ENCODE measurements at regions not wholly inside any gene's neighbourhood (a gene's known extent, or its start where the extent isn't known, plus 50 kb on each side); places are given as distances from the start of the nearest gene placed in this dataset.

DNA sequence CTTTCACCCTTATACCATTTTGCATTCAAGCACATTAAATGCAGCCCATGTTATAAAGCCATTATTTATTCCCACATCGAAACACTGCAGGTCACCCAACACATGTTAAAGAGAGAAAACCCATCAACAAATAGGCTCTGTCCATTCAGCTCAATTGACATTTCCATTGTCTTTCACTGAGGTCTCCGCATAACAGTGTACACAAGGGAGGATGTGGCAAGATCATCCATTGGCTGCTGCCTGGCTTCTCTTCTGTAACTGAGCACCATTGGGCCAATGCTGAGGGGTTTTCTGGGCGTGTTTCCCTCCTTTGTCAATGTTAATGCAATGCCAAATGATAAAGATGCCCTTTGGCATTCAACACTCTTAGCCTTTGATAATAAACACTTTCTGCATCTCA is 278.1 kb upstream of the SP4 start:
- peaks cover 6 to 15% of the 10 kb centered on the region in 2 donors for H3K27me3 Mint-ChIP-seq
- Histone ChIP-seq H3K9me3 (ENCODE audit: control insufficient read depth in 1 of 2, low read length in 2 of 2) (no peaks in the 10 kb centered on the region), H3K4me3 (ENCODE audit: low read length in 2 of 2) (no peak overlapping the region), H3K27me3 (ENCODE audit: insufficient read depth, low read length) (no peaks in the 10 kb centered on the region), H3K36me3 (ENCODE audit: insufficient read depth, low read length) (no peaks in the 10 kb centered on the region), H3K4me1 (ENCODE audit: insufficient read depth, low read length) (no peaks in the 10 kb centered on the region), H3K27ac (ENCODE audit: low read depth, low read length) (no peak overlapping the region)
- ChIA-PET POLR2A (ENCODE audit: partially characterized antibody) (no interaction called here), CTCF (ENCODE audit: partially characterized antibody) (no interaction called here)
- no peaks in the 10 kb centered on the region for H3K9me3 Mint-ChIP-seq
- H3K4me1 Mint-ChIP-seq: no peaks in the 10 kb centered on the region
- no peak overlapping the region for H3K4me3 Mint-ChIP-seq
- H3K27ac Mint-ChIP-seq: no peak overlapping the region
- intact Hi-C loops (cut with micrococcal nuclease): no loop called here
- no peak for DNase-seq
- H3K36me3 Mint-ChIP-seq: no peaks in the 10 kb centered on the region

GRCh38 chr7:21154614-21155013 is 273.3 kb upstream of the SP4 start:
- H3K4me1 ChIP-seq (ENCODE audit: insufficient read depth, low read length): no peaks in the 10 kb centered on the region
- H3K27me3 Mint-ChIP-seq: peaks cover 0 to 6% of the 10 kb centered on the region in 2 donors
- POLR2A ChIA-PET (ENCODE audit: partially characterized antibody): no interaction called here
- no peak overlapping the region for H3K4me3 Mint-ChIP-seq
- no peak for DNase-seq
- no peak overlapping the region for H3K27ac ChIP-seq (ENCODE audit: low read depth, low read length)
- H3K9me3 Mint-ChIP-seq: no peaks in the 10 kb centered on the region
- no peaks in the 10 kb centered on the region for H3K9me3 ChIP-seq (ENCODE audit: control insufficient read depth in 1 of 2, low read length in 2 of 2)
- H3K4me3 ChIP-seq (ENCODE audit: low read length in 2 of 2): no peak overlapping the region
- intact Hi-C loops (cut with micrococcal nuclease): no loop called here
- no peak overlapping the region for H3K27ac Mint-ChIP-seq
- CTCF ChIA-PET (ENCODE audit: partially characterized antibody): no interaction called here
- H3K4me1 Mint-ChIP-seq: no peaks in the 10 kb centered on the region
- no peaks in the 10 kb centered on the region for H3K36me3 Mint-ChIP-seq
- H3K27me3 ChIP-seq (ENCODE audit: insufficient read depth, low read length): no peaks in the 10 kb centered on the region
- no peaks in the 10 kb centered on the region for H3K36me3 ChIP-seq (ENCODE audit: insufficient read depth, low read length)

DNA sequence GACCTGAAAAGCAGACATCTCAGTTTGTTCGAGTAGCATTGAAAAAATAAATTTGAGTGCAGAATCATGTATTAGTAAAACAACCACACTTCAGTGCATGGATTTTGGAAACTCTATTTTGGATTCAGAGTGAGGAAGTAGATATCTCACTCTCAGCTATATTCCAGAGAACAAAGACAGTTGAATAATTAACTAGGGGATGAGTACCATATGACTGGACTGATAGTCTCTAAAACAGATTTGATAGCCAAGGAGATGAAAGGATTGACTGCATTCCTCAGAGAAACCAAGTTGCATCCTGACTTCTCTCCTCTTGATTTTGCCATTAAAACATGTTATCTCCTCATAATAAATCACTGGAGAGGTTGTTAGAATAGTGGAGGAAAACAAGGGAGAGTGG is 268.4 kb upstream of the SP4 start:
- DNase-seq: no peak
- intact Hi-C loops (cut with micrococcal nuclease): no loop called here
- Mint-ChIP-seq H3K4me3 (no peak overlapping the region), H3K27me3 (peaks cover 1 to 9% of the 10 kb centered on the region in 2 donors), H3K4me1 (no peaks in the 10 kb centered on the region), H3K9me3 (peaks cover 0 to under 1% (median 0%) of the 10 kb centered on the region in 8 donors), H3K27ac (no peak overlapping the region), H3K36me3 (no peaks in the 10 kb centered on the region)
- no peaks in the 10 kb centered on the region for H3K36me3 ChIP-seq (ENCODE audit: insufficient read depth, low read length)
- H3K4me3 ChIP-seq (ENCODE audit: low read length in 2 of 2): no peak overlapping the region
- no peaks in the 10 kb centered on the region for H3K9me3 ChIP-seq (ENCODE audit: control insufficient read depth in 1 of 2, low read length in 2 of 2)
- ChIA-PET CTCF (ENCODE audit: partially characterized antibody) (no interaction called here), POLR2A (ENCODE audit: partially characterized antibody) (no interaction called here)
- no peaks in the 10 kb centered on the region for H3K27me3 ChIP-seq (ENCODE audit: insufficient read depth, low read length)
- H3K4me1 ChIP-seq (ENCODE audit: insufficient read depth, low read length): no peaks in the 10 kb centered on the region
- H3K27ac ChIP-seq (ENCODE audit: low read depth, low read length): no peak overlapping the region

DNA sequence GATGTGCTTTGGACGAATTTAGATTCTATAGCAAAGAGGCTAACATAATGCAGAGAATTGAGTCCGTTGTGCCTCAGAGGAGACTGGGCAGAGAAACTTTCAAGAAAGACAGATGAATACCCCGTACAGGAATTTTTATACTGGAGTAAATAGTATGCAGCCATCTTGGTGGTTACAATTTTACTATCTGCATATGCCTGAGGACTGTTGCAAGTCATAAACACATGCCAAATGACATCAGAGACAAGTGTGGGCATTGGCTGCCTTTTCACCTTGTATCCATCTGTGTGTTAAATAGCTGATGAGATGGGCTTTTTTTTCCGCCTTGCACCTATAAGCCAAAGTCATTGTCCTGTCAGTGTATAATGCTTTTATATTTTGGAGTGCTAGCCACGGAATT is 267.5 kb upstream of the SP4 start:
- Histone ChIP-seq H3K36me3 (ENCODE audit: insufficient read depth, low read length) (no peaks in the 10 kb centered on the region), H3K4me1 (ENCODE audit: insufficient read depth, low read length) (no peaks in the 10 kb centered on the region), H3K27me3 (ENCODE audit: insufficient read depth, low read length) (no peaks in the 10 kb centered on the region), H3K27ac (ENCODE audit: low read depth, low read length) (no peak overlapping the region), H3K9me3 (ENCODE audit: control insufficient read depth in 1 of 2, low read length in 2 of 2) (no peaks in the 10 kb centered on the region), H3K4me3 (ENCODE audit: low read length in 2 of 2) (no peak overlapping the region)
- ChIA-PET POLR2A (ENCODE audit: partially characterized antibody) (no interaction called here), CTCF (ENCODE audit: partially characterized antibody) (no interaction called here)
- Mint-ChIP-seq H3K27me3 (peaks cover 9 to 14% of the 10 kb centered on the region in 2 donors), H3K9me3 (peaks cover 0 to 2% (median 0%) of the 10 kb centered on the region in 8 donors), H3K36me3 (no peaks in the 10 kb centered on the region), H3K27ac (no peak overlapping the region), H3K4me3 (no peak overlapping the region), H3K4me1 (no peaks in the 10 kb centered on the region)
- DNase-seq: no peak
- intact Hi-C loops (cut with micrococcal nuclease): no loop called here

GRCh38 chr7:21167942-21168341 is 259.9 kb upstream of the SP4 start:
- no peak for DNase-seq
- Mint-ChIP-seq H3K4me3 (no peak overlapping the region), H3K9me3 (peaks cover 0 to 2% (median 0%) of the 10 kb centered on the region in 8 donors), H3K27ac (no peak overlapping the region), H3K27me3 (peaks cover 24 to 31% of the 10 kb centered on the region in 2 donors), H3K4me1 (peaks cover 0 to 5% (median 4%) of the 10 kb centered on the region in 4 donors), H3K36me3 (peaks cover 0 to 3% of the 10 kb centered on the region in 2 donors)
- H3K9me3 ChIP-seq (ENCODE audit: control insufficient read depth in 1 of 2, low read length in 2 of 2): no peaks in the 10 kb centered on the region
- H3K36me3 ChIP-seq (ENCODE audit: insufficient read depth, low read length): no peaks in the 10 kb centered on the region
- no peak overlapping the region for H3K4me3 ChIP-seq (ENCODE audit: low read length in 2 of 2)
- intact Hi-C loops (cut with micrococcal nuclease): no loop called here
- H3K27me3 ChIP-seq (ENCODE audit: insufficient read depth, low read length): no peaks in the 10 kb centered on the region
- H3K4me1 ChIP-seq (ENCODE audit: insufficient read depth, low read length): no peaks in the 10 kb centered on the region
- H3K27ac ChIP-seq (ENCODE audit: low read depth, low read length): no peak overlapping the region
- POLR2A ChIA-PET (ENCODE audit: partially characterized antibody): no interaction called here
- CTCF ChIA-PET (ENCODE audit: partially characterized antibody): no interaction called here

DNA sequence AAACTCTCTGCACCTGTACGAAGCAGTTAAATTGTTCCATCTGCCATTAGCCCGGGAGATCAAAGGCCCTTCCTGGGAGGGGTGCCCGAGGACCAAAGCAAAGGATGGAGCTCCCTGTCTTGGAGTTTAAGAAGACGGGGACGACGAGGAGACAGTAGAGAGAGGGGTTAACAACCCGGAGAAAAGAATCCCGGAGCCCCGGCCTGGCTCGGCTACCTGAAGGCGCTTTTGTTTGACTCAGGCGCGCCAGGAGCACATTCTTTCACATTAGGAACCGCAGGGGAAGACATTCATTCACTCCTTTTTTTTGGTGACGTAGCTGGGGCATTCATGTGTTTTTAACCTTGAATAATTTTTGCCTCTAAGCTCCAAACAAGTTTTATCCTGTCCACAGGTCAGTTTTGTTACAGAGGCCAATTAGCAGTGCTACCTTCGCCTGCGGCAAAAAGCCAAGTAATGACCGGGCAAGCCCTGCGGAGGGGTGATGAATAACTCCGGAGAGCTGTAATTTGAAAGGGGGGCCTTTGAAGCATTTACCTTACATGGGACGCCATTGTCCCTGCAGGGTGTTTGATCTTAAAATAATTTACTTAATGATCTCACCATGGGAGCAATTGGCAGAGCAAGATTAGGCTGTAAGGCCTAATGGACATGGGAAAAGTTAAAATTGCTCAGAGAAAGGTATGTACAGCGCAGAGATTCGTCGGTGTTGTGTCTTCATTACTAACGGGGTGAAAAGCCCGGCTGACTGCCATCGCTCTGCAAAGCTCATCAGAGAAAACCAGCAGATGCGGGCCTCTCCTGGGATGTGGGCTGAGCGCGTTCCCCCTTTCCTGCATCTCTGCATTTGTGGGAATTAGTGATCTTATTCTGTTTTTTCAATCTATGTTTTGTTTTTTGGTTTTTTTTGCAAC is 258.0 kb upstream of the SP4 start:
- no peak for DNase-seq
- Mint-ChIP-seq H3K27ac (no peak overlapping the region), H3K4me1 (peaks cover 0 to 5% (median 4%) of the 10 kb centered on the region in 4 donors), H3K4me3 (no peak overlapping the region), H3K36me3 (peaks cover 0 to 3% of the 10 kb centered on the region in 2 donors), H3K27me3 (peaks cover 28 to 29% of the 10 kb centered on the region in 2 donors), H3K9me3 (peaks cover 0 to under 1% (median 0%) of the 10 kb centered on the region in 8 donors)
- Histone ChIP-seq H3K27ac (ENCODE audit: low read depth, low read length) (no peak overlapping the region), H3K4me3 (ENCODE audit: low read length in 2 of 2) (no peak overlapping the region), H3K9me3 (ENCODE audit: control insufficient read depth in 1 of 2, low read length in 2 of 2) (no peaks in the 10 kb centered on the region), H3K4me1 (ENCODE audit: insufficient read depth, low read length) (no peaks in the 10 kb centered on the region), H3K27me3 (ENCODE audit: insufficient read depth, low read length) (no peaks in the 10 kb centered on the region), H3K36me3 (ENCODE audit: insufficient read depth, low read length) (no peaks in the 10 kb centered on the region)
- intact Hi-C loops (cut with micrococcal nuclease): no loop called here
- POLR2A ChIA-PET (ENCODE audit: partially characterized antibody): no interaction called here
- CTCF ChIA-PET (ENCODE audit: partially characterized antibody): no interaction called here

GRCh38 chr7:21172800-21173199 is 255.1 kb upstream of the SP4 start:
- no peak overlapping the region for H3K4me3 Mint-ChIP-seq
- H3K4me1 Mint-ChIP-seq: peaks cover 0 to 5% (median 4%) of the 10 kb centered on the region in 4 donors
- H3K27me3 Mint-ChIP-seq: peaks cover 17 to 28% of the 10 kb centered on the region in 2 donors
- peaks cover 0 to 3% of the 10 kb centered on the region in 2 donors for H3K36me3 Mint-ChIP-seq
- no peak overlapping the region for H3K27ac Mint-ChIP-seq
- Histone ChIP-seq H3K36me3 (ENCODE audit: insufficient read depth, low read length) (no peaks in the 10 kb centered on the region), H3K4me1 (ENCODE audit: insufficient read depth, low read length) (no peaks in the 10 kb centered on the region), H3K9me3 (ENCODE audit: control insufficient read depth in 1 of 2, low read length in 2 of 2) (no peaks in the 10 kb centered on the region), H3K27ac (ENCODE audit: low read depth, low read length) (no peak overlapping the region), H3K27me3 (ENCODE audit: insufficient read depth, low read length) (no peaks in the 10 kb centered on the region), H3K4me3 (ENCODE audit: low read length in 2 of 2) (no peak overlapping the region)
- H3K9me3 Mint-ChIP-seq: peaks cover 0 to 2% (median 0%) of the 10 kb centered on the region in 8 donors
- CTCF ChIA-PET (ENCODE audit: partially characterized antibody): no interaction called here
- POLR2A ChIA-PET (ENCODE audit: partially characterized antibody): no interaction called here
- intact Hi-C loops (cut with micrococcal nuclease): no loop called here
- no peak for DNase-seq

Measured in CD4-positive, alpha-beta memory T cell (primary cell).